Fibroblast of lung (primary cell): ENCODE measurements at regions not wholly inside any gene's neighbourhood (a gene's known extent, or its start where the extent isn't known, plus 50 kb on each side); places are given as distances from the start of the nearest gene placed in this dataset.

Experiments used
- CTCF ChIP-seq, 2 donors: IDR thresholded peaks in 1 of 2; conservative IDR thresholded peaks in 1 of 2; 1 replicate in 1 of 2; 2 replicates in 1 of 2; pipeline ENCODE4 v1.5.1; 2011 to 2012; ENCODE audit warnings: low read length in 2 of 2, control low read depth in 1 of 2, inconsistent platforms in 1 of 2, low read depth in 1 of 2, mild to moderate bottlenecking in 1 of 2
- EZH2 ChIP-seq: IDR thresholded peaks from 2 replicates; pipeline ENCODE4 v1.5.1; 2012; ENCODE audit warnings: low read length, control low read depth, mild to moderate bottlenecking; ENCODE audit errors: missing control alignments

GRCh38 chr21:23936224-23936623 lies 1671.1 kb downstream of the MRPL39 start:
- no peak for TF ChIP-seq EZH2
- peak in 1 of 2 donors; percentile 72 for TF ChIP-seq CTCF (conservative IDR thresholded peaks at IDR 0.05 in 1 of 2, IDR thresholded peaks at IDR 0.05 in 1 of 2; ENCODE audit: low read depth in 1 of 2, low read length in 2 of 2)
